ENCODE measurements at regions not wholly inside any gene's neighbourhood (a gene's known extent, or its start where the extent isn't known, plus 50 kb on each side); places are given as distances from the start of the nearest gene placed in this dataset.

- H3K27ac ChIP-seq (ENCODE audit: extremely low read depth, low read depth, low read length), result no peak overlapping the region
- H3K4me1 ChIP-seq (ENCODE audit: control insufficient read depth, insufficient read depth, low read length), result no peaks in the 10 kb centered on the region
- ChIA-PET CTCF (interaction anchor here (0.7 kb wide), 1 partner anchor 13 kb away, joined by 3 read pairs; no protein-coding TSS in a partner anchor), POLR2A (no interaction called here)
- no peaks in the 10 kb centered on the region for H3K9me3 ChIP-seq (ENCODE audit: control insufficient read depth, insufficient read depth, low read depth, low read length)
- H3K4me3 ChIP-seq (ENCODE audit: low read depth, low read length), result no peak overlapping the region
- TF ChIP-seq ZNF501 (tag by site-specific recombination; IDR thresholded peaks at IDR 0.05), result no peak
- no peak for TF ChIP-seq ZNF785 (tag by site-specific recombination; IDR thresholded peaks at IDR 0.05)
- TF ChIP-seq MYNN (tag by site-specific recombination; IDR thresholded peaks at IDR 0.05; ENCODE audit: borderline replicate concordance), result no peak
- no peak for TF ChIP-seq ZNF837 (tag by site-specific recombination; IDR thresholded peaks at IDR 0.05)
- no peak for TF ChIP-seq ZNF747 (tag by site-specific recombination; IDR thresholded peaks at IDR 0.05)
- TF ChIP-seq ZNF830 (tag by site-specific recombination; IDR thresholded peaks at IDR 0.05; ENCODE audit: low read depth), result no peak
- no peak for TF ChIP-seq ZBTB11 (tag by site-specific recombination; conservative IDR thresholded peaks at IDR 0.05; ENCODE audit: low read depth)
- no peak for TF ChIP-seq KLF10 (tag by site-specific recombination; IDR thresholded peaks at IDR 0.05)
- TF ChIP-seq ZNF529 (tag by site-specific recombination; IDR thresholded peaks at IDR 0.05; ENCODE audit: insufficient replicate concordance), result no peak
- H3K36me3 ChIP-seq (ENCODE audit: control insufficient read depth in 2 of 2, insufficient read depth in 1 of 2, low read length in 2 of 2), result no peaks in the 10 kb centered on the region
Observed at GRCh38 chr18:69127873-69128500, 272.7 kb upstream of the DOK6 start.

GRCh38 chr18:69128566-69128965, 272.1 kb upstream of the DOK6 start:
- no peaks in the 10 kb centered on the region for H3K4me1 ChIP-seq (ENCODE audit: control insufficient read depth, insufficient read depth, low read length)
- ChIA-PET POLR2A (no interaction called here), CTCF (interaction anchor here (0.7 kb wide), 1 partner anchor 13 kb away, joined by 3 read pairs; no protein-coding TSS in a partner anchor)
- no peak overlapping the region for H3K27ac ChIP-seq (ENCODE audit: extremely low read depth, low read depth, low read length)
- H3K4me3 ChIP-seq (ENCODE audit: low read depth, low read length), result no peak overlapping the region
- no peaks in the 10 kb centered on the region for H3K9me3 ChIP-seq (ENCODE audit: control insufficient read depth, insufficient read depth, low read depth, low read length)
- no peaks in the 10 kb centered on the region for H3K36me3 ChIP-seq (ENCODE audit: control insufficient read depth in 2 of 2, insufficient read depth in 1 of 2, low read length in 2 of 2)
- TF ChIP-seq ZNF175 (tag by site-specific recombination; IDR thresholded peaks at IDR 0.05) (no peak), ZNF416 (tag by site-specific recombination; IDR thresholded peaks at IDR 0.05) (no peak), PATZ1 (tag by site-specific recombination; IDR thresholded peaks at IDR 0.05) (no peak), KLF16 (tag by site-specific recombination; IDR thresholded peaks at IDR 0.05) (no peak), PRDM2 (tag by site-specific recombination; IDR thresholded peaks at IDR 0.05; ENCODE audit: borderline replicate concordance) (no peak), ZNF354C (tag by site-specific recombination; IDR thresholded peaks at IDR 0.05; ENCODE audit: borderline replicate concordance, low read depth) (no peak), ZFHX2 (tag by site-specific recombination; conservative IDR thresholded peaks at IDR 0.05) (no peak), INSM2 (tag by site-specific recombination; IDR thresholded peaks at IDR 0.05) (no peak), ZNF747 (tag by site-specific recombination; IDR thresholded peaks at IDR 0.05) (no peak), ZNF677 (tag by site-specific recombination; IDR thresholded peaks at IDR 0.05) (no peak), ZNF138 (tag by site-specific recombination; IDR thresholded peaks at IDR 0.05; ENCODE audit: borderline replicate concordance) (no peak), ZNF37A (tag by site-specific recombination; IDR thresholded peaks at IDR 0.05) (no peak), ZNF292 (tag by site-specific recombination; IDR thresholded peaks at IDR 0.05; ENCODE audit: borderline replicate concordance, low read depth) (no peak)
